ENCODE measurements at regions not wholly inside any gene's neighbourhood (a gene's known extent, or its start where the extent isn't known, plus 50 kb on each side); places are given as distances from the start of the nearest gene placed in this dataset.

- TF ChIP-seq CUX1 (IDR thresholded peaks at IDR 0.05; ENCODE audit: insufficient replicate concordance, low read depth, low read length) = no peak
These were observed 96.9 kb upstream of the GLS start (continued) for GRCh38 chr2:190783513-190784263.

GRCh38 chr2:190785334-190785733 lies 95.3 kb upstream of the GLS start:
- no TSS peak for BruUV-seq (replicated peaks)
- Histone ChIP-seq H3K9ac (ENCODE audit: control insufficient read depth, insufficient read depth, low read length) (no peak overlapping the region), H3K27me3 (replicated peaks in 1 of 2; ENCODE audit: control insufficient read depth in 2 of 2, insufficient read depth in 2 of 2, low read length in 1 of 2) (no peaks in the 10 kb centered on the region; a peak in 1 of 4 replicates), H3K36me3 (ENCODE audit: control insufficient read depth in 2 of 2, insufficient read depth in 2 of 2, low read length in 1 of 2) (no peaks in the 10 kb centered on the region), H2AFZ (ENCODE audit: control insufficient read depth, low read depth, low read length) (no peak overlapping the region), H3K4me2 (ENCODE audit: control insufficient read depth, insufficient read depth) (no peak overlapping the region), H3K4me3 (no peak overlapping the region), H4K20me1 (ENCODE audit: control insufficient read depth, insufficient read depth) (no peaks in the 10 kb centered on the region), H3K79me2 (ENCODE audit: control insufficient read depth, insufficient read depth, low read length) (no peaks in the 10 kb centered on the region), H3K9me3 (replicated peaks; ENCODE audit: control insufficient read depth, insufficient read depth, low read length) (peaks cover 2% of the 10 kb centered on the region; the same call in 1 of the 3 replicates), H3K27ac (ENCODE audit: control insufficient read depth, insufficient read depth) (no peak overlapping the region), H3K4me1 (ENCODE audit: control insufficient read depth, insufficient read depth, low read length) (no peaks in the 10 kb centered on the region)
- TF ChIP-seq BMI1 (IDR thresholded peaks at IDR 0.05; ENCODE audit: borderline replicate concordance) (no peak), GATAD2B (conservative IDR thresholded peaks at IDR 0.05; ENCODE audit: low read depth) (no peak), NKRF (conservative IDR thresholded peaks at IDR 0.05) (no peak), CBX3 (IDR thresholded peaks at IDR 0.05; ENCODE audit: borderline replicate concordance, low read depth) (no peak), SUZ12 (IDR thresholded peaks at IDR 0.05; ENCODE audit: unreplicated experiment) (no peak), ETV6 (conservative IDR thresholded peaks at IDR 0.05 in 1 of 2, IDR thresholded peaks at IDR 0.05 in 1 of 2; ENCODE audit: borderline replicate concordance in 1 of 2, low read depth in 1 of 2) (no peak), ATF2 (IDR thresholded peaks at IDR 0.05; ENCODE audit: low read length) (no peak), RUNX3 (IDR thresholded peaks at IDR 0.05; ENCODE audit: low read length) (no peak), ZNF217 (IDR thresholded peaks at IDR 0.05) (no peak), E2F4 (IDR thresholded peaks at IDR 0.05; ENCODE audit: low read depth, low read length) (no peak)
- POLR2A ChIA-PET = no interaction called here
- intact Hi-C loops (cut with micrococcal nuclease; ENCODE audit: unreplicated experiment) (no loop called here), in situ Hi-C loops (cut with MboI) (no loop called here)
- CTCF ChIA-PET = interaction anchor here (1.3 to 7.2 kb wide), 3 partner anchors 21 to 368 kb away, joined by 3 to 73 read pairs (median 15); no protein-coding TSS in a partner anchor
- DNase-seq (ENCODE audit: low read depth, low spot score) (no peak), FAIRE-seq (no peak), ATAC-seq (no peak)
- SMC1A ChIA-PET (ENCODE audit: uncharacterized antibody, unreplicated experiment) = interaction anchor here (1.2 to 2.9 kb wide), 5 partner anchors 15 to 162 kb away, joined by 3 to 15 read pairs (median 5); no protein-coding TSS in a partner anchor
- RAD21 ChIA-PET (ENCODE audit: unreplicated experiment) = interaction anchor here (1.8 kb wide), 1 partner anchor 162 kb away, joined by 7 read pairs; no protein-coding TSS in a partner anchor
- 63% methylated on average over 2 of the region's 2 CpGs for WGBS (ENCODE audit: insufficient coverage, insufficient replicate concordance, low lambda C conversion rate, missing lambda C conversion rate)
